SJCRH30 (cell line): ENCODE measurements at regions not wholly inside any gene's neighbourhood (a gene's known extent, or its start where the extent isn't known, plus 50 kb on each side); places are given as distances from the start of the nearest gene placed in this dataset.

Experiments
- DNase-seq, 2 experiments: peaks; one replicate each; pipeline ENCODE4 v3.0.0-alpha.2; 2015 to 2020
- H3K27ac ChIP-seq: fragments of 250-450 bp; sonication (Bioruptor Pico); 2 replicates; pipeline ENCODE4 v1.5.1; 2020; ENCODE audit warnings: mild to moderate bottlenecking, moderate library complexity
- H3K27me3 ChIP-seq: fragments of 250-450 bp; sonication (Bioruptor Pico); 2 replicates; pipeline ENCODE4 v1.5.1; 2020; ENCODE audit warnings: mild to moderate bottlenecking, moderate library complexity
- H3K36me3 ChIP-seq: fragments of 250-450 bp; sonication (Bioruptor Pico); 2 replicates; pipeline ENCODE4 v1.5.1; 2020; ENCODE audit warnings: mild to moderate bottlenecking, moderate library complexity
- H3K4me1 ChIP-seq: fragments of 250-450 bp; sonication (Bioruptor Pico); 2 replicates; pipeline ENCODE4 v1.5.1; 2020; ENCODE audit warnings: mild to moderate bottlenecking, moderate library complexity
- H3K4me3 ChIP-seq: fragments of 250-450 bp; sonication (Bioruptor Pico); 2 replicates; pipeline ENCODE4 v1.5.1; 2020; ENCODE audit warnings: mild to moderate bottlenecking, moderate library complexity
- H3K9me3 ChIP-seq: fragments of 250-450 bp; sonication (Bioruptor Pico); replicated peaks from 2 replicates; pipeline ENCODE4 v1.5.1; 2020; ENCODE audit warnings: mild to moderate bottlenecking, moderate library complexity

GRCh38 chr9:108167136-108167900 lies 677.7 kb upstream of the KLF4 start:
- H3K4me1 ChIP-seq, result 0 out of 2 replicates have a peak, but pooled peaks cover 3% of the 10 kb centered on the region
- no peaks in the 10 kb centered on the region for H3K9me3 ChIP-seq
- DNase-seq, result no peak
- no peak overlapping the region for H3K4me3 ChIP-seq
- no peaks in the 10 kb centered on the region for H3K27me3 ChIP-seq
- no peak overlapping the region for H3K27ac ChIP-seq
- no peaks in the 10 kb centered on the region for H3K36me3 ChIP-seq

GRCh38 chr9:108166519-108166918 lies 677.0 kb upstream of the KLF4 start:
- Histone ChIP-seq H3K36me3 (no peaks in the 10 kb centered on the region), H3K27ac (no peak overlapping the region), H3K4me3 (no peak overlapping the region), H3K9me3 (no peaks in the 10 kb centered on the region), H3K27me3 (no peaks in the 10 kb centered on the region), H3K4me1 (0 out of 2 replicates have a peak, but pooled peaks cover 3% of the 10 kb centered on the region)
- no peak for DNase-seq

DNA sequence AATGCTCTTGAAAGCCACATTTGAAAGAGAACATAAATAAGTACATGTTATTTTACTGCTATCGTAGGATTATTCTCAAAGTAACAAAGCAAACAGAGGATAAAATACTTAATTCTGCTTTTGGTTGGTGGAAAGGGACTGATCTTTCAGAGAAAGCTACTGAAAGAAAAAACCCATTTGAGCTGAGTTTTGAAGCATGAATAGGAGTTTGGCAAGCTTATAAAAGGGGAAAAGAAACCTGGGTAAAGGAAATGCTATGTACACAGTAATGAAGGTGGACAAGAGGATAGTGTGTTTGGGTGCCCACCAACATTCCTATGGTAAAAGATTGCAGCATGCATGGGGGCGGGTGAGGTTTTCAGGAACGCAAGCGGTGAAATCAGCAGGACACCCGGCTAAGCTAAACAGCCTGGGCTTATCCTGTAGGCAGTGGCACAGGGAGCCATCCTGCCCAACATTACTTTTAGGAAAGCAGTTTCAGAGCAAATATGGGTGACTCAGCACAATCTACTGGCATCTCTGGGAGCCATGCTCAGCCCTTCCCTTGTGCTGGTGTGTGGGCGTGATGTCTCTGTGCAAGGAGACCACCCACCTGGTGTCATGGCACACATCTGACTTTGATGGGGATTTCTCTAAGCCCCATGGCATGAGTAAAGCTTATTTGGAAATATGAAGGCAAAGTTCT lies 673.9 kb upstream of the KLF4 start:
- H3K4me3 ChIP-seq, result no peak overlapping the region
- H3K27ac ChIP-seq, result no peak overlapping the region
- no peaks in the 10 kb centered on the region for H3K9me3 ChIP-seq
- H3K36me3 ChIP-seq, result no peaks in the 10 kb centered on the region
- H3K27me3 ChIP-seq, result no peaks in the 10 kb centered on the region
- DNase-seq, result no peak
- H3K4me1 ChIP-seq, result 0 out of 2 replicates have a peak, but pooled peaks cover 3% of the 10 kb centered on the region

DNA sequence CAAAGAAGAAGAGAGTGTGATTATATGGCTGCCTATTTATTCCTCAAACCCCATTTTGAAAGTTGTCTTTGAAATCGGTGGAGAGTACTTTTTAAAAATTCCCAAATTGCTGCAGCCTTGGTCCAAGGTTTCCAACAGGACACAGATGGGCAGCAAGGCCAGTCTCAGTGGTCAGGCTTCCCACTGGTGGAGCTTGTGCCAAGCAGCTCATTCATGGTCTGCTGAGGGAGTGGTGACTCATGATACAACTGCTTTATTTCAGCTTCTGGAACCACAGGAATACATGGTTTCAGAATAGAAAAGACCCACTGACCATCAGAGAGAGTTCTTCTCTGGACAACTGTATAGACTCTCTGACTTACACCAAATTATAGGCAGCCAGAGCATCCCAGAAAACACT lies 673.1 kb upstream of the KLF4 start:
- Histone ChIP-seq H3K27me3 (no peaks in the 10 kb centered on the region), H3K4me1 (0 out of 2 replicates have a peak, but pooled peaks cover 3% of the 10 kb centered on the region), H3K27ac (no peak overlapping the region), H3K4me3 (no peak overlapping the region), H3K9me3 (no peaks in the 10 kb centered on the region), H3K36me3 (no peaks in the 10 kb centered on the region)
- DNase-seq, result no peak

- Histone ChIP-seq H3K36me3 (no peaks in the 10 kb centered on the region), H3K27ac (no peak overlapping the region), H3K4me3 (no peak overlapping the region), H3K27me3 (no peaks in the 10 kb centered on the region), H3K4me1 (0 out of 2 replicates have a peak, but pooled peaks cover 3% of the 10 kb centered on the region), H3K9me3 (no peaks in the 10 kb centered on the region)
- DNase-seq, result no peak
Measured at GRCh38 chr9:108161503-108161902, 671.9 kb upstream of the KLF4 start.

- H3K36me3 ChIP-seq, result no peaks in the 10 kb centered on the region
- H3K4me3 ChIP-seq, result no peak overlapping the region
Measured at GRCh38 chr9:108160706-108161355, 671.3 kb upstream of the KLF4 start.

GRCh38 chr9:108160039-108160438 lies 670.5 kb upstream of the KLF4 start:
- H3K9me3 ChIP-seq, result no peaks in the 10 kb centered on the region
- no peak overlapping the region for H3K4me3 ChIP-seq

More at GRCh38 chr9:108160706-108161355, 671.3 kb upstream of the KLF4 start:
- Histone ChIP-seq H3K4me1 (0 out of 2 replicates have a peak, but pooled peaks cover 3% of the 10 kb centered on the region), H3K27ac (no peak overlapping the region), H3K9me3 (no peaks in the 10 kb centered on the region), H3K27me3 (no peaks in the 10 kb centered on the region)
- no peak for DNase-seq

GRCh38 chr9:108158236-108158995 lies 668.8 kb upstream of the KLF4 start:
- Histone ChIP-seq H3K27ac (no peak overlapping the region), H3K4me3 (no peak overlapping the region)
- DNase-seq, result no peak

More at GRCh38 chr9:108160039-108160438, 670.5 kb upstream of the KLF4 start:
- Histone ChIP-seq H3K27ac (no peak overlapping the region), H3K4me1 (0 out of 2 replicates have a peak, but pooled peaks cover 3% of the 10 kb centered on the region), H3K27me3 (no peaks in the 10 kb centered on the region), H3K36me3 (no peaks in the 10 kb centered on the region)
- DNase-seq, result no peak

DNA sequence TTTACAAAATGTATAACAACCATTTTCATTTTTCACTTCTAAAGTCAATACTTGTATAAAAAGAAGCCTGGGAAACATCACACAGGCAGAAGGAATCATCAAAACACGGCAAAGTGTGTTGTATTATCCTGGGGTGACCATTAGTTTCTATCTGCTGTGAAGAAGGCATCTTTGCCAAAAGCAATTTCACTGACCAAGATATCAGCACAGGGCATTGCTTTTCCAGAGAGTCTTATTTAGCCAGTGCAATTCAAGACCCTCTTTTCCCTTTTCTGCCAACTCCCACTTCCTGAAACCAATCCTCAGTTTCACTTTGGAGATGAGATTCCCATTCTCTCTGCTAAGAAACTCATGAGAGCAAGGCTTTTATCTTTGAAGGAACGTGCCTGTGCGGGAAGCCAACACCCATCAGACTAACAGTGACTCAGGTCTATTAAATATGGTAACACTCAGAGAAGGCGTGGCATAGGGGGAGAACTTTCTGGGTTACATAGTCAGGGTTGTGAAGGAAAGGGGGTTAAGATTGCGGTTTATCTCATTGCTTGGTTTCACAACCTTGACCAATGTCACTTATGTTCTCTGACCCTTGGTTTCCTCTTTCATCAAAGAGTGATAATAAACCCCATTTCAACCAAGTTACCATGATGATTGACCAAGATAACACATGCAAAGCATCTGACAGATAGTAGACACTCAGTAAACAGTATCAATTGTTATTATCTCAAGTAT lies 666.9 kb upstream of the KLF4 start:
- no peaks in the 10 kb centered on the region for H3K9me3 ChIP-seq
- H3K27me3 ChIP-seq, result no peaks in the 10 kb centered on the region
- no peak overlapping the region for H3K27ac ChIP-seq
- no peak for DNase-seq
- H3K36me3 ChIP-seq, result no peaks in the 10 kb centered on the region
- H3K4me3 ChIP-seq, result no peak overlapping the region
- no peaks in the 10 kb centered on the region for H3K4me1 ChIP-seq

More at GRCh38 chr9:108158236-108158995, 668.8 kb upstream of the KLF4 start:
- Histone ChIP-seq H3K4me1 (no peaks in the 10 kb centered on the region), H3K36me3 (no peaks in the 10 kb centered on the region), H3K27me3 (no peaks in the 10 kb centered on the region), H3K9me3 (no peaks in the 10 kb centered on the region)

- no peaks in the 10 kb centered on the region for H3K36me3 ChIP-seq
- no peaks in the 10 kb centered on the region for H3K27me3 ChIP-seq
- no peaks in the 10 kb centered on the region for H3K9me3 ChIP-seq
- H3K4me3 ChIP-seq, result no peak overlapping the region
- H3K4me1 ChIP-seq, result no peaks in the 10 kb centered on the region
- DNase-seq, result no peak
- no peak overlapping the region for H3K27ac ChIP-seq
Measured at GRCh38 chr9:108153416-108153815, 663.8 kb upstream of the KLF4 start.

- Histone ChIP-seq H3K27ac (no peak overlapping the region), H3K4me3 (no peak overlapping the region)
- DNase-seq, result peak in 1 of 2 experiments; percentile 23
Measured at GRCh38 chr9:108150736-108151586, 661.4 kb upstream of the KLF4 start.

GRCh38 chr9:108149326-108149725 lies 659.8 kb upstream of the KLF4 start:
- H3K9me3 ChIP-seq, result no peaks in the 10 kb centered on the region
- H3K36me3 ChIP-seq, result no peaks in the 10 kb centered on the region
- H3K27me3 ChIP-seq, result no peaks in the 10 kb centered on the region
- H3K4me1 ChIP-seq, result no peaks in the 10 kb centered on the region
- no peak for DNase-seq
- no peak overlapping the region for H3K27ac ChIP-seq
- no peak overlapping the region for H3K4me3 ChIP-seq

More at GRCh38 chr9:108150736-108151586, 661.4 kb upstream of the KLF4 start:
- no peaks in the 10 kb centered on the region for H3K27me3 ChIP-seq
- H3K9me3 ChIP-seq, result no peaks in the 10 kb centered on the region
- H3K4me1 ChIP-seq, result no peaks in the 10 kb centered on the region
- no peaks in the 10 kb centered on the region for H3K36me3 ChIP-seq

- DNase-seq, result no peak
- no peaks in the 10 kb centered on the region for H3K36me3 ChIP-seq
- no peaks in the 10 kb centered on the region for H3K27me3 ChIP-seq
- H3K4me1 ChIP-seq, result no peaks in the 10 kb centered on the region; the same call in 1 of the 2 replicates
- no peak overlapping the region for H3K4me3 ChIP-seq
- H3K27ac ChIP-seq, result no peak overlapping the region
- no peaks in the 10 kb centered on the region for H3K9me3 ChIP-seq
Measured at GRCh38 chr9:108142504-108143201, 653.1 kb upstream of the KLF4 start.
